ENCODE measurements at regions not wholly inside any gene's neighbourhood (a gene's known extent, or its start where the extent isn't known, plus 50 kb on each side); places are given as distances from the start of the nearest gene placed in this dataset.

GRCh38 chr3:80771085-80771484, 990.4 kb downstream of the GBE1 start:
- Histone ChIP-seq H3K27me3 (no peaks in the 10 kb centered on the region), H3K4me3 (no peak overlapping the region), H3K36me3 (no peaks in the 10 kb centered on the region), H3K9me3 (no peaks in the 10 kb centered on the region), H3K4me1 (no peaks in the 10 kb centered on the region), H3K27ac (no peak overlapping the region)
- no peak for TF ChIP-seq CTCF (IDR thresholded peaks at IDR 0.05)
- no peak for TF ChIP-seq POLR2A (IDR thresholded peaks at IDR 0.05)
- 65 to 76% methylated on average over 6 to 7 of the region's 7 CpGs for WGBS, 2 donors
- intact Hi-C loops (cut with DNase I): no loop called here
- DNase-seq: no peak

GRCh38 chr3:80770106-80771074, 991.1 kb downstream of the GBE1 start:
- intact Hi-C loops (cut with DNase I): no loop called here
- 89 to 91% methylated on average over 25 to 31 of the region's 61 CpGs for WGBS, 2 donors
- Histone ChIP-seq H3K27me3 (no peaks in the 10 kb centered on the region), H3K4me3 (no peak overlapping the region), H3K36me3 (no peaks in the 10 kb centered on the region), H3K27ac (no peak overlapping the region), H3K9me3 (no peaks in the 10 kb centered on the region), H3K4me1 (no peaks in the 10 kb centered on the region)
- TF ChIP-seq CTCF (IDR thresholded peaks at IDR 0.05) (no peak), POLR2A (IDR thresholded peaks at IDR 0.05) (no peak)
- DNase-seq: no peak

- WGBS, 2 donors: 80 to 82% methylated on average over 9 to 12 of the region's 12 CpGs
- H3K27ac ChIP-seq: no peak overlapping the region
- intact Hi-C loops (cut with DNase I): no loop called here
- DNase-seq: no peak
- no peaks in the 10 kb centered on the region for H3K9me3 ChIP-seq
- no peaks in the 10 kb centered on the region for H3K4me1 ChIP-seq
- no peaks in the 10 kb centered on the region for H3K27me3 ChIP-seq
- H3K36me3 ChIP-seq: no peaks in the 10 kb centered on the region
- no peak overlapping the region for H3K4me3 ChIP-seq
- no peak for TF ChIP-seq POLR2A (IDR thresholded peaks at IDR 0.05)
- no peak for TF ChIP-seq CTCF (IDR thresholded peaks at IDR 0.05)
Measured at GRCh38 chr3:80769683-80770082, 991.8 kb downstream of the GBE1 start.

GRCh38 chr3:80767604-80768003, 993.8 kb downstream of the GBE1 start:
- 41 to 58% methylated on average over 4 of the region's 4 CpGs for WGBS, 2 donors
- no peaks in the 10 kb centered on the region for H3K4me1 ChIP-seq
- intact Hi-C loops (cut with DNase I): no loop called here

More at GRCh38 chr3:80767604-80768003, 993.8 kb downstream of the GBE1 start:
- H3K36me3 ChIP-seq: no peaks in the 10 kb centered on the region
- no peaks in the 10 kb centered on the region for H3K27me3 ChIP-seq
- no peak overlapping the region for H3K27ac ChIP-seq
- no peaks in the 10 kb centered on the region for H3K9me3 ChIP-seq
- no peak for DNase-seq
- TF ChIP-seq POLR2A (IDR thresholded peaks at IDR 0.05) (no peak), CTCF (IDR thresholded peaks at IDR 0.05) (no peak)
- H3K4me3 ChIP-seq: no peak overlapping the region

Measured in esophagus squamous epithelium (tissue), 5 donors.